Gastroesophageal sphincter (tissue), 3 donors: ENCODE measurements at regions not wholly inside any gene's neighbourhood (a gene's known extent, or its start where the extent isn't known, plus 50 kb on each side); places are given as distances from the start of the nearest gene placed in this dataset.

Experiments used
- CTCF ChIP-seq, 4 experiments: fragments of 200-600 bp in 2 of 4; fragments of 450-650 bp in 2 of 4; sonication (generic) in 1 of 4; IDR thresholded peaks; one replicate each; pipeline ENCODE4 v1.5.1; 2017 to 2019; ENCODE audit warnings: antibody characterized with exemption in 4 of 4, mild to moderate bottlenecking in 2 of 4, moderate library complexity in 2 of 4
- EP300 ChIP-seq: sonication (generic); formaldehyde crosslinking; IDR thresholded peaks from one replicate; pipeline ENCODE4 v1.6.1; 2017; ENCODE audit warnings: antibody characterized with exemption, mild to moderate bottlenecking
- POLR2A ChIP-seq, 2 donors: fragments of 450-650 bp; IDR thresholded peaks; one replicate each; pipeline ENCODE4 v1.6.1; 2017; ENCODE audit warnings: antibody characterized with exemption in 2 of 2, mild to moderate bottlenecking in 2 of 2, moderate library complexity in 1 of 2
- POLR2AphosphoS5 ChIP-seq: sonication (generic); formaldehyde crosslinking; IDR thresholded peaks from one replicate; pipeline ENCODE4 v1.6.1; 2017; ENCODE audit warnings: antibody characterized with exemption

DNA sequence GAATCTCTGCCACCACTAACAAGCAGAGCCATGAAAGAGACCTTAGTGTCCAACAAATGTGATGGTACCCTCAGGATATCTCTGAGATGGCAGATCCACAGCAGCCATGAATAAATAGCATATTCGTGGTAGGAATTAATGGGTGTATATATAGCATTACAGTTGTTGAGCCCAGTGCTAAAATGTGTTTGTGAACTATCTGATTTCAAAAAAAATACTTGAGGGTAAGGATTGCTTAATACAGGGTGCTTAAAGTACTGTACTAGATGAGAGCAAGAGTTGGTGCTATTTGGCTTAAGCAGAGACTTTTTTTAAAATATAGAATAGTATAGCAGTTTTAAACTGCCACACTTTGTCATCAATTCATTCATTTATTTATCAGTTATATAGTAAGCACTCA lies 101.5 kb upstream of the GALNT5 start:
- TF ChIP-seq CTCF (IDR thresholded peaks at IDR 0.05), result no peak
- TF ChIP-seq EP300, result no peak
- TF ChIP-seq POLR2A (IDR thresholded peaks at IDR 0.05), result no peak
- no peak for TF ChIP-seq POLR2AphosphoS5
